IMR-90 (cell line): ENCODE measurements at regions not wholly inside any gene's neighbourhood (a gene's known extent, or its start where the extent isn't known, plus 50 kb on each side); places are given as distances from the start of the nearest gene placed in this dataset.

Experiments used
- ATAC-seq: fragments of 200-7000 bp; cut with Tn5 transposase; 2 replicates; pipeline ENCODE4 v1.9.1; 2020; ENCODE audit warnings: low read depth, mild to moderate bottlenecking, moderate library complexity
- BruUV-seq: library from RNA; stranded (reverse); fragments of 400-500 nt; replicated peaks from 2 replicates; lab custom pipeline; 2021; lab: Mats Ljungman, UMichigan
- CTCF ChIA-PET: fragments of 300-600 bp; formaldehyde crosslinking; extraction: SDS; loops from one replicate; lab custom pipeline; 2021; ENCODE audit warnings: antibody characterized with exemption; lab: Yijun Ruan, JAX
- POLR2A ChIA-PET: fragments of 300-600 bp; sonication (Branson Sonifier 250); formaldehyde crosslinking; loops from one replicate; lab custom pipeline; 2022; ENCODE audit warnings: antibody characterized with exemption; ENCODE audit not compliant: unreplicated experiment; lab: Charles Lee
- DNase-seq: peaks from one replicate; pipeline ENCODE4 v3.0.0; 2013
- H2AFZ ChIP-seq: replicated peaks from 2 replicates; pipeline ENCODE3; 2013; ENCODE audit warnings: low read length, mild to moderate bottlenecking; ENCODE audit not compliant: poor library complexity
- H2AK5ac ChIP-seq: 2 replicates; pipeline ENCODE4 v1.6.1; 2013; ENCODE audit warnings: low read depth, low read length, inconsistent platforms
- H2AK9ac ChIP-seq: replicated peaks from 2 replicates; pipeline ENCODE3; 2013; ENCODE audit warnings: mild to moderate bottlenecking, low read depth, low read length, moderate library complexity; ENCODE audit not compliant: poor library complexity
- H2BK120ac ChIP-seq: 2 replicates; pipeline ENCODE4 v1.6.1; 2013; ENCODE audit warnings: low read depth, low read length, inconsistent platforms
- H2BK15ac ChIP-seq: 3 replicates; pipeline ENCODE4 v1.6.1; 2013; ENCODE audit warnings: low read depth, low read length, inconsistent platforms
- H2BK20ac ChIP-seq: 2 replicates; pipeline ENCODE4 v1.6.1; 2013; ENCODE audit warnings: low read depth, mild to moderate bottlenecking, inconsistent platforms, low read length, moderate library complexity
- H2BK5ac ChIP-seq: 2 replicates; pipeline ENCODE4 v1.6.1; 2013; ENCODE audit warnings: mild to moderate bottlenecking, low read depth, low read length, inconsistent platforms; ENCODE audit not compliant: poor library complexity, severe bottlenecking
- H3K14ac ChIP-seq: replicated peaks from 2 replicates; pipeline ENCODE4 v1.6.1; 2013; ENCODE audit warnings: low read depth, low read length, inconsistent platforms
- H3K18ac ChIP-seq: 2 replicates; pipeline ENCODE4 v1.6.1; 2013; ENCODE audit warnings: low read depth, low read length, control low read depth
- H3K23ac ChIP-seq: 2 replicates; pipeline ENCODE4 v1.6.1; 2013; ENCODE audit warnings: low read depth, low read length, inconsistent platforms
- H3K27ac ChIP-seq: 2 replicates; pipeline ENCODE4 v1.5.1; 2013; ENCODE audit warnings: mild to moderate bottlenecking, control low read depth, low read length; ENCODE audit not compliant: insufficient read depth
- H3K27me3 ChIP-seq: 2 replicates; pipeline ENCODE4 v1.6.1; 2013; ENCODE audit warnings: low read length; ENCODE audit not compliant: control insufficient read depth, insufficient read depth
- H3K36me3 ChIP-seq: 2 replicates; pipeline ENCODE4 v1.6.1; 2013; ENCODE audit warnings: low read length, mixed read lengths; ENCODE audit not compliant: control insufficient read depth, insufficient read depth
- H3K4ac ChIP-seq: 2 replicates; pipeline ENCODE4 v1.6.1; 2013; ENCODE audit warnings: low read depth, low read length, inconsistent platforms
- H3K4me1 ChIP-seq: 2 replicates; pipeline ENCODE4 v1.6.1; 2013; ENCODE audit warnings: low read length, mixed read lengths; ENCODE audit not compliant: control insufficient read depth, insufficient read depth
- H3K4me2 ChIP-seq: 2 replicates; pipeline ENCODE4 v1.6.1; 2013; ENCODE audit warnings: low read depth, mild to moderate bottlenecking, control low read depth, low read length, moderate library complexity
- H3K4me3 ChIP-seq: 2 replicates; pipeline ENCODE4 v1.5.1; 2013; ENCODE audit warnings: low read depth, mild to moderate bottlenecking, control low read depth, low read length, moderate library complexity; ENCODE audit not compliant: insufficient read depth
- H3K56ac ChIP-seq: 2 replicates; pipeline ENCODE4 v1.6.1; 2013; ENCODE audit warnings: low read length, inconsistent platforms; ENCODE audit not compliant: insufficient read depth; ENCODE audit errors: extremely low read depth
- H3K79me1 ChIP-seq, 2 experiments: 2 replicates each; pipeline ENCODE4 v1.6.1; 2013; ENCODE audit warnings: low read length in 2 of 2, inconsistent platforms in 1 of 2, low read depth in 1 of 2
- H3K9ac ChIP-seq: 2 replicates; pipeline ENCODE4 v1.6.1; 2013; ENCODE audit warnings: low read depth, low read length, control low read depth
- H3K9me1 ChIP-seq: 2 replicates; pipeline ENCODE4 v1.6.1; 2013; ENCODE audit warnings: low read length, inconsistent platforms; ENCODE audit not compliant: insufficient read depth
- H3K9me3 ChIP-seq: 2 replicates; pipeline ENCODE4 v1.6.1; 2013; ENCODE audit warnings: low read length; ENCODE audit not compliant: control insufficient read depth, insufficient read depth
- H4K20me1 ChIP-seq: 2 replicates; pipeline ENCODE4 v1.6.1; 2013; ENCODE audit warnings: low read length, inconsistent platforms; ENCODE audit not compliant: insufficient read depth
- H4K5ac ChIP-seq: 2 replicates; pipeline ENCODE4 v1.6.1; 2013; ENCODE audit warnings: mild to moderate bottlenecking, low read depth, low read length, control low read depth
- H4K8ac ChIP-seq, 2 experiments: 2 replicates each; pipeline ENCODE4 v1.6.1; 2013; ENCODE audit warnings: low read depth in 2 of 2, low read length in 2 of 2, control low read depth in 1 of 2, inconsistent platforms in 1 of 2
- H4K91ac ChIP-seq: 2 replicates; pipeline ENCODE4 v1.6.1; 2013; ENCODE audit warnings: low read depth, low read length, inconsistent platforms; ENCODE audit not compliant: insufficient read depth
- BHLHE40 ChIP-seq: fragments of 150-350 bp; IDR thresholded peaks from 2 replicates; pipeline ENCODE4 v1.6.1; 2016; ENCODE audit warnings: mild to moderate bottlenecking, low read depth, low read length
- CEBPB ChIP-seq: IDR thresholded peaks from 2 replicates; pipeline ENCODE4 v1.6.1; 2012; ENCODE audit warnings: low read depth, low read length, improper control_type of control experiment
- CHD1 ChIP-seq: IDR thresholded peaks from 2 replicates; pipeline ENCODE4 v1.6.1; 2012; ENCODE audit warnings: low read depth, low read length, improper control_type of control experiment
- FOS ChIP-seq: fragments of 150-350 bp; IDR thresholded peaks from 2 replicates; pipeline ENCODE4 v1.6.1; 2016; ENCODE audit warnings: low read depth, low read length
- MAFK ChIP-seq: IDR thresholded peaks from 2 replicates; pipeline ENCODE4 v1.6.1; 2012; ENCODE audit warnings: low read depth, low read length, improper control_type of control experiment
- MAZ ChIP-seq: IDR thresholded peaks from 2 replicates; pipeline ENCODE4 v1.6.1; 2012; ENCODE audit warnings: low read depth, mild to moderate bottlenecking, low read length, improper control_type of control experiment, moderate library complexity, borderline replicate concordance
- MXI1 ChIP-seq: IDR thresholded peaks from 2 replicates; pipeline ENCODE4 v1.6.1; 2012; ENCODE audit warnings: low read depth, mild to moderate bottlenecking, low read length, moderate library complexity, borderline replicate concordance
- NFE2L2 ChIP-seq: fragments of 150-350 bp; IDR thresholded peaks from 2 replicates; pipeline ENCODE4 v1.6.1; 2016; ENCODE audit warnings: low read depth, mild to moderate bottlenecking, low read length
- POLR2A ChIP-seq: IDR thresholded peaks from 2 replicates; pipeline ENCODE4 v1.6.1; 2012; ENCODE audit warnings: mild to moderate bottlenecking, low read depth, low read length
- RAD21 ChIP-seq: IDR thresholded peaks from 2 replicates; pipeline ENCODE4 v1.6.1; 2012; ENCODE audit warnings: low read length, improper control_type of control experiment
- RCOR1 ChIP-seq: IDR thresholded peaks from 2 replicates; pipeline ENCODE4 v1.6.1; 2012; ENCODE audit warnings: mild to moderate bottlenecking, low read length, improper control_type of control experiment; ENCODE audit not compliant: insufficient replicate concordance
- RFX5 ChIP-seq: IDR thresholded peaks from 2 replicates; pipeline ENCODE4 v1.8.0; 2012; ENCODE audit warnings: low read depth, mild to moderate bottlenecking, low read length, moderate library complexity
- SMC3 ChIP-seq: fragments of 150-350 bp; IDR thresholded peaks from 2 replicates; pipeline ENCODE4 v1.6.1; 2016; ENCODE audit warnings: low read depth, mild to moderate bottlenecking, antibody characterized with exemption, low read length, moderate library complexity
- WGBS, 2 experiments: methylation state at CpG; one replicate each; pipeline versions ENCODE4 v1.1.5 to v1.1.7; 2013; ENCODE audit warnings: missing lambda C conversion rate in 2 of 2; ENCODE audit not compliant: insufficient read length in 1 of 2; ENCODE audit errors: extremely low coverage in 2 of 2; 5-methylcytosine and 5-hydroxymethylcytosine counted together
- dilution Hi-C: fragments of 300-500 bp; cut with HindIII; formaldehyde crosslinking; loops from one replicate; pipeline ENCODE4 v1.14.3; 2018; ENCODE audit warnings: low sequenced_read_pairs; ENCODE audit not compliant: unreplicated experiment
- in situ Hi-C: fragments of 300-500 bp; cut with MboI; formaldehyde crosslinking; loops from 3 replicates; pipeline ENCODE4 v1.14.3; 2019; ENCODE audit warnings: low sequenced_read_pairs, inconsistent platforms, mixed read lengths
- intact Hi-C: fragments of 100-400 bp; cut with micrococcal nuclease; formaldehyde crosslinking; loops from 2 replicates; pipeline ENCODE4 v1.10.0; 2022
- TF ChIP-seq, protein P1 (sequence below): conservative IDR thresholded peaks from 2 replicates; pipeline ENCODE4 v1.5.1; 2012; ENCODE audit warnings: mild to moderate bottlenecking, low read depth, low read length, improper control_type of control experiment
- TF ChIP-seq, protein P2 (sequence below): fragments of 150-350 bp; IDR thresholded peaks from 2 replicates; pipeline ENCODE4 v1.6.1; 2017; ENCODE audit warnings: mild to moderate bottlenecking, antibody characterized with exemption, low read length, low read depth
- TF ChIP-seq, protein P3 (sequence below): fragments of 150-350 bp; IDR thresholded peaks from 2 replicates; pipeline ENCODE4 v1.6.1; 2016; ENCODE audit warnings: low read depth, mild to moderate bottlenecking, low read length, moderate library complexity, borderline replicate concordance

DNA sequence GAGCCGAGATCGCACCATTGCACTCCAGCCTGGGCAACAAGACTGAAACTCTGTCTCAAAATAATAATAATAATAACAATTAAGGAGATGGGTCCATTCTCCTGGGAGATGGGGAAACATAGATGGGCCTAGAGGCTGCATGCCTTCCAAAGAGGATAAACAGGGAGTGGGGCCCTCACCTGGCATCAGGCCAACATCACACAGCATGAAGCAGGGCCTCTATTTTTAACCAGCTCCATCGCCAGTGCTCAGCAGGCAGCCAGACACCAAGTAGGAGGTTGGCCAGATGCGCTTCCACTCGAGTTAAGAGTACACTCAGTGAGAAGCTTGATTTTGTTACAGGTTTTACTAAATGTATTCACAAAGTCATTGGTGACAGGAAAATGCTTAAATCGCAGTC is 352.0 kb downstream of the RRAGC start:
- no TSS peak for BruUV-seq

More for the DNA sequence above, 352.0 kb downstream of the RRAGC start:
- no peak overlapping the region for H3K4me2 ChIP-seq
- H3K23ac ChIP-seq, result no peak overlapping the region
- no peak for DNase-seq
- ChIA-PET POLR2A (no interaction called here), CTCF (no interaction called here)
- 33% methylated on average over 1 of the region's 6 CpGs; no CpG with 5 or more reads in 1 of the 2 experiments for WGBS, 2 experiments
- dilution Hi-C loops, result no loop called here
- H2AFZ ChIP-seq, result no peak overlapping the region
- H3K4ac ChIP-seq, result no peak overlapping the region
- H3K56ac ChIP-seq, result no peak overlapping the region
- H3K27ac ChIP-seq, result no peak overlapping the region
- H4K20me1 ChIP-seq, result no peaks in the 10 kb centered on the region
- H3K18ac ChIP-seq, result no peak overlapping the region
- H3K9me1 ChIP-seq, result no peaks in the 10 kb centered on the region
- no peaks in the 10 kb centered on the region for H3K27me3 ChIP-seq
- no peak overlapping the region for H3K14ac ChIP-seq
- H2BK5ac ChIP-seq, result no peak overlapping the region
- H3K4me1 ChIP-seq, result no peaks in the 10 kb centered on the region
- H3K4me3 ChIP-seq, result no peak overlapping the region
- no peak for ATAC-seq
- no peak overlapping the region for H2BK15ac ChIP-seq
- no peaks in the 10 kb centered on the region for H3K79me1 ChIP-seq
- no peak overlapping the region for H2BK120ac ChIP-seq
- in situ Hi-C loops, result no loop called here
- no peak overlapping the region for H2AK5ac ChIP-seq
- no peak for TF ChIP-seq RCOR1
- no peak for TF ChIP-seq CHD1
- no peak for TF ChIP-seq BHLHE40
- no peak for TF ChIP-seq RAD21
- TF ChIP-seq RFX5, result no peak
- TF ChIP-seq, protein P1, sequence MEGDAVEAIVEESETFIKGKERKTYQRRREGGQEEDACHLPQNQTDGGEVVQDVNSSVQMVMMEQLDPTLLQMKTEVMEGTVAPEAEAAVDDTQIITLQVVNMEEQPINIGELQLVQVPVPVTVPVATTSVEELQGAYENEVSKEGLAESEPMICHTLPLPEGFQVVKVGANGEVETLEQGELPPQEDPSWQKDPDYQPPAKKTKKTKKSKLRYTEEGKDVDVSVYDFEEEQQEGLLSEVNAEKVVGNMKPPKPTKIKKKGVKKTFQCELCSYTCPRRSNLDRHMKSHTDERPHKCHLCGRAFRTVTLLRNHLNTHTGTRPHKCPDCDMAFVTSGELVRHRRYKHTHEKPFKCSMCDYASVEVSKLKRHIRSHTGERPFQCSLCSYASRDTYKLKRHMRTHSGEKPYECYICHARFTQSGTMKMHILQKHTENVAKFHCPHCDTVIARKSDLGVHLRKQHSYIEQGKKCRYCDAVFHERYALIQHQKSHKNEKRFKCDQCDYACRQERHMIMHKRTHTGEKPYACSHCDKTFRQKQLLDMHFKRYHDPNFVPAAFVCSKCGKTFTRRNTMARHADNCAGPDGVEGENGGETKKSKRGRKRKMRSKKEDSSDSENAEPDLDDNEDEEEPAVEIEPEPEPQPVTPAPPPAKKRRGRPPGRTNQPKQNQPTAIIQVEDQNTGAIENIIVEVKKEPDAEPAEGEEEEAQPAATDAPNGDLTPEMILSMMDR, result no peak
- no peak for TF ChIP-seq MXI1
- TF ChIP-seq SMC3, result no peak
- TF ChIP-seq MAZ, result no peak
- no peak for TF ChIP-seq CEBPB
- TF ChIP-seq, protein P2, sequence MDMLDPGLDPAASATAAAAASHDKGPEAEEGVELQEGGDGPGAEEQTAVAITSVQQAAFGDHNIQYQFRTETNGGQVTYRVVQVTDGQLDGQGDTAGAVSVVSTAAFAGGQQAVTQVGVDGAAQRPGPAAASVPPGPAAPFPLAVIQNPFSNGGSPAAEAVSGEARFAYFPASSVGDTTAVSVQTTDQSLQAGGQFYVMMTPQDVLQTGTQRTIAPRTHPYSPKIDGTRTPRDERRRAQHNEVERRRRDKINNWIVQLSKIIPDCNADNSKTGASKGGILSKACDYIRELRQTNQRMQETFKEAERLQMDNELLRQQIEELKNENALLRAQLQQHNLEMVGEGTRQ, result no peak
- no peak for TF ChIP-seq MAFK
- no peak for TF ChIP-seq NFE2L2
- no peak for TF ChIP-seq FOS
- TF ChIP-seq, protein P3, sequence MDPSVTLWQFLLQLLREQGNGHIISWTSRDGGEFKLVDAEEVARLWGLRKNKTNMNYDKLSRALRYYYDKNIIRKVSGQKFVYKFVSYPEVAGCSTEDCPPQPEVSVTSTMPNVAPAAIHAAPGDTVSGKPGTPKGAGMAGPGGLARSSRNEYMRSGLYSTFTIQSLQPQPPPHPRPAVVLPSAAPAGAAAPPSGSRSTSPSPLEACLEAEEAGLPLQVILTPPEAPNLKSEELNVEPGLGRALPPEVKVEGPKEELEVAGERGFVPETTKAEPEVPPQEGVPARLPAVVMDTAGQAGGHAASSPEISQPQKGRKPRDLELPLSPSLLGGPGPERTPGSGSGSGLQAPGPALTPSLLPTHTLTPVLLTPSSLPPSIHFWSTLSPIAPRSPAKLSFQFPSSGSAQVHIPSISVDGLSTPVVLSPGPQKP, result no peak
- no peak for TF ChIP-seq POLR2A
- no peaks in the 10 kb centered on the region for H3K9me3 ChIP-seq
- no peak overlapping the region for H4K8ac ChIP-seq
- no peaks in the 10 kb centered on the region for H3K36me3 ChIP-seq
- intact Hi-C loops, result no loop called here
- H4K5ac ChIP-seq, result no peak overlapping the region
- H3K9ac ChIP-seq, result no peak overlapping the region
- no peak overlapping the region for H2AK9ac ChIP-seq
- no peak overlapping the region for H4K91ac ChIP-seq
- H2BK20ac ChIP-seq, result no peak overlapping the region
